H9 (cell line): ENCODE measurements at regions not wholly inside any gene's neighbourhood (a gene's known extent, or its start where the extent isn't known, plus 50 kb on each side); places are given as distances from the start of the nearest gene placed in this dataset.

Experiments
- DNase-seq: peaks from one replicate; pipeline ENCODE4 v3.0.0-alpha.2; 2017
- H2AFZ ChIP-seq: one replicate; pipeline ENCODE4 v1.6.1; 2013; ENCODE audit warnings: mild to moderate bottlenecking, low read length, control low read depth, moderate library complexity
- H2AK5ac ChIP-seq: 2 replicates; pipeline ENCODE4 v1.6.1; 2013; ENCODE audit warnings: low read length, control low read depth, mixed read lengths; ENCODE audit not compliant: insufficient read length
- H2BK120ac ChIP-seq: one replicate; pipeline ENCODE4 v1.6.1; 2013; ENCODE audit warnings: low read depth, mild to moderate bottlenecking, low read length, control low read depth, inconsistent platforms; ENCODE audit not compliant: poor library complexity, severe bottlenecking
- H2BK12ac ChIP-seq: 2 replicates; pipeline ENCODE4 v1.6.1; 2013; ENCODE audit warnings: low read length, control low read depth, mixed read lengths, low read depth; ENCODE audit not compliant: insufficient read length
- H2BK15ac ChIP-seq: 2 replicates; pipeline ENCODE4 v1.6.1; 2013; ENCODE audit warnings: low read depth, low read length, control low read depth
- H2BK20ac ChIP-seq: one replicate; pipeline ENCODE4 v1.6.1; 2013; ENCODE audit warnings: low read depth, mild to moderate bottlenecking, low read length, control low read depth, inconsistent platforms; ENCODE audit not compliant: poor library complexity, severe bottlenecking
- H2BK5ac ChIP-seq: 2 replicates; pipeline ENCODE4 v1.6.1; 2013; ENCODE audit warnings: low read length, control low read depth, mixed read lengths; ENCODE audit not compliant: insufficient read length
- H3K14ac ChIP-seq: 2 replicates; pipeline ENCODE4 v1.6.1; 2013; ENCODE audit warnings: low read length, control low read depth; ENCODE audit not compliant: insufficient read depth
- H3K18ac ChIP-seq: 2 replicates; pipeline ENCODE4 v1.6.1; 2013; ENCODE audit warnings: low read depth, mild to moderate bottlenecking, mixed read lengths, low read length, control low read depth; ENCODE audit not compliant: insufficient read length
- H3K23ac ChIP-seq: 2 replicates; pipeline ENCODE4 v1.6.1; 2013; ENCODE audit warnings: low read length, control low read depth, mixed read lengths, low read depth; ENCODE audit not compliant: insufficient read length
- H3K23me2 ChIP-seq: 2 replicates; pipeline ENCODE4 v1.6.1; 2013; ENCODE audit warnings: low read depth, mild to moderate bottlenecking, mixed read lengths, low read length, control low read depth; ENCODE audit not compliant: insufficient read length, poor library complexity, severe bottlenecking
- H3K27ac ChIP-seq: 2 replicates; pipeline ENCODE4 v1.5.1; 2013; ENCODE audit warnings: low read length, control low read depth, mixed read lengths, low read depth; ENCODE audit not compliant: insufficient read length
- H3K27me3 ChIP-seq: 2 replicates; pipeline ENCODE4 v1.6.1; 2013; ENCODE audit warnings: low read length, control low read depth, inconsistent platforms; ENCODE audit not compliant: insufficient read depth
- H3K4ac ChIP-seq: 2 replicates; pipeline ENCODE4 v1.6.1; 2013; ENCODE audit warnings: low read depth, mild to moderate bottlenecking, control low read depth, inconsistent platforms, low read length, moderate library complexity
- H3K4me1 ChIP-seq: 2 replicates; pipeline ENCODE4 v1.6.1; 2013; ENCODE audit warnings: low read length, control low read depth, inconsistent platforms; ENCODE audit not compliant: insufficient read depth
- H3K4me2 ChIP-seq: 2 replicates; pipeline ENCODE4 v1.6.1; 2013; ENCODE audit warnings: low read length, control low read depth, mixed read lengths; ENCODE audit not compliant: insufficient read length, insufficient read depth
- H3K56ac ChIP-seq: 2 replicates; pipeline ENCODE4 v1.6.1; 2013; ENCODE audit warnings: low read depth, mild to moderate bottlenecking, mixed read lengths, low read length, control low read depth; ENCODE audit not compliant: insufficient read length
- H3K79me1 ChIP-seq: 2 replicates; pipeline ENCODE4 v1.6.1; 2013; ENCODE audit warnings: low read depth, mild to moderate bottlenecking, moderate library complexity, low read length, control low read depth, inconsistent platforms; ENCODE audit not compliant: insufficient read depth, poor library complexity, severe bottlenecking
- H3K79me2 ChIP-seq: 2 replicates; pipeline ENCODE4 v1.6.1; 2013; ENCODE audit warnings: low read length, control low read depth, inconsistent platforms; ENCODE audit not compliant: insufficient read depth
- H3K9ac ChIP-seq: 2 replicates; pipeline ENCODE4 v1.6.1; 2013; ENCODE audit warnings: low read length, control low read depth, mixed read lengths; ENCODE audit not compliant: insufficient read length; ENCODE audit errors: extremely low read depth
- H3K9me3 ChIP-seq: one replicate; pipeline ENCODE4 v1.6.1; 2013; ENCODE audit warnings: low read depth, low read length, inconsistent platforms; ENCODE audit not compliant: control insufficient read depth
- H3T11ph ChIP-seq: one replicate; pipeline ENCODE4 v1.6.1; 2013; ENCODE audit warnings: mild to moderate bottlenecking, low read length, control low read depth, inconsistent platforms
- H4K20me1 ChIP-seq: one replicate; pipeline ENCODE4 v1.6.1; 2013; ENCODE audit not compliant: control insufficient read depth, insufficient read length, insufficient read depth
- H4K5ac ChIP-seq: 2 replicates; pipeline ENCODE4 v1.6.1; 2013; ENCODE audit warnings: low read depth, mild to moderate bottlenecking, mixed read lengths, low read length, control low read depth; ENCODE audit not compliant: insufficient read length
- H4K8ac ChIP-seq: replicated peaks from 2 replicates; pipeline ENCODE4 v1.6.1; 2013; ENCODE audit warnings: low read length, control low read depth, mixed read lengths, low read depth; ENCODE audit not compliant: insufficient read length
- H4K91ac ChIP-seq: 2 replicates; pipeline ENCODE4 v1.6.1; 2013; ENCODE audit warnings: low read depth, mild to moderate bottlenecking, moderate library complexity, mixed read lengths, low read length, control low read depth; ENCODE audit not compliant: insufficient read length
- H3K27ac Mint-ChIP-seq, 3 experiments: 2 replicates in 2 of 3; 3 replicates in 1 of 3; pipeline ENCODE4 v1.8.0; 2020 to 2021; ENCODE audit warnings: mixed read lengths in 3 of 3, mild to moderate bottlenecking in 1 of 3, moderate library complexity in 1 of 3
- H3K27me3 Mint-ChIP-seq: 2 replicates; pipeline ENCODE4 v1.8.0; 2021; ENCODE audit warnings: low read depth, mild to moderate bottlenecking, moderate library complexity, mixed read lengths
- H3K36me3 Mint-ChIP-seq, 3 experiments: 2 replicates in 2 of 3; 3 replicates in 1 of 3; pipeline ENCODE4 v1.8.0; 2020 to 2021; ENCODE audit warnings: low read depth in 3 of 3, mixed read lengths in 3 of 3; ENCODE audit not compliant: insufficient read depth in 1 of 3
- H3K4me1 Mint-ChIP-seq, 2 experiments: 2 replicates each; pipeline ENCODE4 v1.8.0; 2020; ENCODE audit warnings: mixed read lengths in 2 of 2
- H3K4me3 Mint-ChIP-seq, 2 experiments: 2 replicates in 1 of 2; 3 replicates in 1 of 2; pipeline ENCODE4 v1.8.0; 2020 to 2021; ENCODE audit warnings: mild to moderate bottlenecking in 2 of 2, mixed read lengths in 2 of 2, moderate library complexity in 1 of 2
- H3K9me3 Mint-ChIP-seq, 2 experiments: 2 replicates in 1 of 2; 3 replicates in 1 of 2; pipeline ENCODE4 v1.8.0; 2020; ENCODE audit warnings: mild to moderate bottlenecking in 2 of 2, mixed read lengths in 2 of 2, moderate library complexity in 1 of 2
- CTCF ChIP-seq: fragments of 200-600 bp; sonication (generic); conservative IDR thresholded peaks from 3 replicates; pipeline ENCODE4 v1.8.0; 2021; ENCODE audit warnings: antibody characterized with exemption, mild to moderate bottlenecking
- WGBS: extraction: QIAGEN DNeasy Blood & Tissue Kit; methylation state at CpG from one replicate; pipeline ENCODE4 v1.1.7; 2013; ENCODE audit warnings: missing lambda C conversion rate, low lambda C conversion rate, mixed read lengths; ENCODE audit not compliant: insufficient read length; ENCODE audit errors: extremely low coverage; 5-methylcytosine and 5-hydroxymethylcytosine counted together

GRCh38 chr5:57785946-57786345 lies 303.3 kb upstream of the ACTBL2 start:
- Histone ChIP-seq H2BK20ac (no peak overlapping the region), H4K8ac (no peak overlapping the region), H3K14ac (no peak overlapping the region), H2AFZ (no peak overlapping the region), H3K9ac (no peak overlapping the region), H3K27me3 (no peaks in the 10 kb centered on the region), H3K27ac (no peak overlapping the region), H3K23ac (no peak overlapping the region), H3K18ac (no peak overlapping the region), H3T11ph (no peak overlapping the region), H3K4me1 (no peaks in the 10 kb centered on the region), H2AK5ac (no peak overlapping the region), H3K79me1 (no peaks in the 10 kb centered on the region), H4K20me1 (no peaks in the 10 kb centered on the region), H2BK12ac (no peak overlapping the region), H3K56ac (no peak overlapping the region), H3K9me3 (no peaks in the 10 kb centered on the region), H3K4me2 (no peak overlapping the region), H4K91ac (no peak overlapping the region), H2BK5ac (no peak overlapping the region), H2BK120ac (no peak overlapping the region), H4K5ac (no peak overlapping the region), H2BK15ac (no peak overlapping the region), H3K4ac (no peak overlapping the region), H3K23me2 (no peaks in the 10 kb centered on the region), H3K79me2 (no peaks in the 10 kb centered on the region)
- Mint-ChIP-seq H3K4me3 (no peak overlapping the region), H3K36me3 (no peaks in the 10 kb centered on the region), H3K27me3 (no peaks in the 10 kb centered on the region), H3K4me1 (0 out of 4 replicates have a peak, but pooled peaks cover 0 to 2% of the 10 kb centered on the region in 2 experiments), H3K9me3 (no peaks in the 10 kb centered on the region), H3K27ac (no peak overlapping the region)
- no peak for DNase-seq
- no CpG with 5 or more reads among the region's 2 CpGs for WGBS
- TF ChIP-seq CTCF = no peak
